GM13977 (cell line): ENCODE measurements at regions not wholly inside any gene's neighbourhood (a gene's known extent, or its start where the extent isn't known, plus 50 kb on each side); places are given as distances from the start of the nearest gene placed in this dataset.

ENCODE experiments used
- DNase-seq: peaks from one replicate; pipeline ENCODE4 v3.0.0; 2012; ENCODE audit warnings: low spot score
- CTCF ChIP-seq: IDR thresholded peaks from 2 replicates; pipeline ENCODE4 v1.5.1; 2012; ENCODE audit warnings: mild to moderate bottlenecking, control low read depth; ENCODE audit not compliant: insufficient read depth; ENCODE audit errors: extremely low read depth, missing control alignments
- in situ Hi-C: fragments of 300-500 bp; cut with MboI; formaldehyde crosslinking; loops from one replicate; pipeline ENCODE4 v1.12.0; 2022; ENCODE audit warnings: low sequenced_read_pairs, low pct_unique_long_range_greater_than_20kb, mixed read lengths, inconsistent platforms; ENCODE audit not compliant: unreplicated experiment

GRCh38 chr9:89813482-89813881 is 208.7 kb downstream of the GADD45G start:
- in situ Hi-C loops: no loop called here
- TF ChIP-seq CTCF: no peak
- no peak for DNase-seq

DNA sequence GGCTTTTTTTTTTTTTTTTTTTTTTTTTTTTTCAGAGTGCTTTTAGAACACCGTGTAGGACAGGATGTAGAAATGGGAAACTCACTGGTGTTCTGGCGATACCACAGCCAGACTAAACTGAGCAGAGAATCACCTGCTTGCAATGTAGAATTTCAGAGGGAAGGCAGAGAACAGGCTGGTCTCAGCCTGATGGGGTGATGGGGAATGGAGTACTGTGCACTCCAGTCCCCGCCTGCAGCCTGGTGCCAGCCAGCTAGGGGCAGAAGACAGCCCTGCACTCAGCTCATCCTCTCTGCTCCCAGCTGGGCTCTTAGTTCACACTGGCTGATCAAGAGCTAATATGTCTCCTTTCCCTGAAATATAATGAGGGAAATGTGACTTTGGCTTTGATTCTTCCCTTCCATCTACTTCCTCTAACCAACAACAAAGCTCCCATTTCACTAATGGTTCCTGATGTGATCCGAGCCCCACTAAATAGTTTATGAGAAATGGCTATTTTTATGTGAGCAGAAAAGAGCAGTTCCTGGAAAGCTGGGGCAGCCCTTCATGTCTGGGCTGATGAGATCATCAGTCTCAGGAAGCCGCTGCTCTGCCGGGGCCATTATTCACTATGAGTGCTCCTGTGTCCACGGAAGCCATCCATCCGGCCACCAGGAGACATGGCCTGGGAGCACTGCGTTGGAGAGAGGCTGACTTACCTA is 209.7 kb downstream of the GADD45G start:
- in situ Hi-C loops: no loop called here
- no peak for TF ChIP-seq CTCF
- no peak for DNase-seq

DNA sequence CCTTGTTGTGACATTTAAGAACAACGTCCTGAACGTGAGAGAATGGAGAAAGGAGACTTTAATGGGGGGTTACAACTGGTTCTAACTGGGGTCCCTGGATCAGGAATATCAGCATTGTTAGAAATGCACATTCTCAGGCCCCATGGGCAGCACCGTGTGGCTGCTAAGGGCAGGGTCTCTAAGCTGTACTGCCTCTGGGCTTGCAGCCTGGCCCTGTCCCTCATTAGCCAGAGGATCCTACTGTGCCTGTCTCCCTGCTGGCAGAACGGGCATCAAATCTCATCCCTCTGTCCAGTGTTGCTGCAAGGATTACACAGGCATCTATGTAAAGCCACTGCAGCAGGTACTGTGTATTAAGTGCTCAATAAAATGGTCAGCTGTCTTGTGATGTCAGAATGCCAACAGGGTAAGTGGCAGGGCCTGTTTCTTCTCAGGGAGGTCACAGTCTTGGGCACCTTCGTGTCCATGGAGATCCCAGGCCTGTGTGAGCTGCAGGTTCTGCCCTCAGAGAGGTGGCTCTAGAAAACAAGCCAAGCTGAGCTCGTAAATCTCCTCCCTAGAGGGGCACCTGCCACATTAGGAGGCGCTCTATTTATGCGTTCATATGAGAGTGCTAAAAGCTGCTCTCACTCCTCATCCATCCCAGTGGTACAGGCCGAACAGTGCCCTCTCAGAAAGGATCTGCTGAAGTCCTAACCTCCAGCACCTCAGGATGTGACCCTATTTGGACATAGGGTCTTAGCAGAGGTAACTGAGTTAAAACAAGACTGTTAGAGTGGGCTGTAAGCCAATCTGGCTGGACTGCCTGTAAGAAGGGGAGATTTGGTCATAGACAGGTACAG is 210.5 kb downstream of the GADD45G start:
- TF ChIP-seq CTCF: no peak
- no peak for DNase-seq
- in situ Hi-C loops: no loop called here

GRCh38 chr9:89815903-89816573 is 211.2 kb downstream of the GADD45G start:
- in situ Hi-C loops: no loop called here
- no peak for TF ChIP-seq CTCF
- peak; percentile 86 for DNase-seq

DNA sequence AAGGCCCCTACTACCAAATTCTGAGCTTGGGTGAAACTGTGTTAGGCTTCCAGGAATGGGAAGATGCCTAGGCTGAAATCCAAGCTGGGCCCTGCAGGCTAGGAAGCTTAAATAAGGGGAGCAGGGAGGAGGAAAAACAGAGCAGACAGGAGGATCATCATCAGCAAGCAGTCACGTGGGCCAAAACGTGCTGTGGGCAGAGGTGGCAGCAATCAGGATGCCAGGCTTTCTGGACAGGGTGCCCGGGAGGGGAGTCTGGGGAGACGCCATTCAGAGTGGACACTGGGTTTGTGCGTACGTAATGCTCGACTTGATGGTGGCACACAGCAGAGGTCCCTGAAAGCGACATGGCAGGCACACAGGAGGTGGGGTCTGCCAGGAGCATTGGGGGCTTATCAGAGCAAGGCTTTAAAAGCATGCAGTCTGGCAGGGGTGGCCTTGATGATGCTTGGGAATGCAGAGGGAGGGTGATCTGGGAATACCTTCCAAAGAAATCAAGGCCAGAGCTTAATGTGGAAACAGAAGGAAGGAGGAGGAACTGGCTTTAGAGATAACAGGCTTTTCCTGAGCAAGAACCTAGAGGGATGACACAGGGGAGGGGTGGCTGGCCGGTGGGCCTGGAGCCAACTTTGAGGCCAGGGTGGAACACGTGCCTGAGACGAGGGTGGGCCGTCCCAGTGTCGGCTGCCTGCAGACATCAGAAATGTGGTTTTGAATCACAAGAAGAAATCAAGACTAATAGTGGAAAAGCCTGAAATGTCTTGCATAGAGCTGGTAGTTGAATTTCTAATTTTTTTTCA is 212.5 kb downstream of the GADD45G start:
- TF ChIP-seq CTCF: no peak
- no peak for DNase-seq
- in situ Hi-C loops: no loop called here

- in situ Hi-C loops: no loop called here
- TF ChIP-seq CTCF: no peak
- DNase-seq: no peak
Measured at GRCh38 chr9:89820337-89820736, 215.5 kb downstream of the GADD45G start.
